Vagina (tissue), 2 donors: ENCODE measurements at regions not wholly inside any gene's neighbourhood (a gene's known extent, or its start where the extent isn't known, plus 50 kb on each side); places are given as distances from the start of the nearest gene placed in this dataset.
"Not testable (repeated sequence)": the region's sequence is repeated elsewhere in the genome, so short reads cannot be mapped to it uniquely, and the experiment has no call there.

Source experiments
- POLR2A ChIP-seq, 2 donors: fragments of 450-650 bp; IDR thresholded peaks; one replicate each; pipeline ENCODE4 v1.6.1; 2017; ENCODE audit warnings: antibody characterized with exemption in 2 of 2, mild to moderate bottlenecking in 2 of 2, moderate library complexity in 2 of 2
- POLR2AphosphoS5 ChIP-seq, 2 donors: sonication (generic); formaldehyde crosslinking; IDR thresholded peaks; one replicate each; pipeline ENCODE4 v1.9.0; 2017; ENCODE audit warnings: antibody characterized with exemption in 2 of 2, mild to moderate bottlenecking in 2 of 2, low read depth in 1 of 2; ENCODE audit not compliant: insufficient read depth in 1 of 2
- TF ChIP-seq, protein P1 (sequence below), 3 experiments: fragments of 450-650 bp in 2 of 3; fragments of 200-600 bp in 1 of 3; sonication (generic) in 1 of 3; IDR thresholded peaks; one replicate each; pipeline ENCODE4 v1.5.1; 2017 to 2019; ENCODE audit warnings: antibody characterized with exemption in 3 of 3, mild to moderate bottlenecking in 2 of 3, moderate library complexity in 2 of 3

- TF ChIP-seq POLR2A (IDR thresholded peaks at IDR 0.05); POLR2AphosphoS5 (IDR thresholded peaks at IDR 0.05; ENCODE audit: insufficient read depth in 1 of 2, low read depth in 1 of 2): not testable (repeated sequence)
- TF ChIP-seq, protein P1, sequence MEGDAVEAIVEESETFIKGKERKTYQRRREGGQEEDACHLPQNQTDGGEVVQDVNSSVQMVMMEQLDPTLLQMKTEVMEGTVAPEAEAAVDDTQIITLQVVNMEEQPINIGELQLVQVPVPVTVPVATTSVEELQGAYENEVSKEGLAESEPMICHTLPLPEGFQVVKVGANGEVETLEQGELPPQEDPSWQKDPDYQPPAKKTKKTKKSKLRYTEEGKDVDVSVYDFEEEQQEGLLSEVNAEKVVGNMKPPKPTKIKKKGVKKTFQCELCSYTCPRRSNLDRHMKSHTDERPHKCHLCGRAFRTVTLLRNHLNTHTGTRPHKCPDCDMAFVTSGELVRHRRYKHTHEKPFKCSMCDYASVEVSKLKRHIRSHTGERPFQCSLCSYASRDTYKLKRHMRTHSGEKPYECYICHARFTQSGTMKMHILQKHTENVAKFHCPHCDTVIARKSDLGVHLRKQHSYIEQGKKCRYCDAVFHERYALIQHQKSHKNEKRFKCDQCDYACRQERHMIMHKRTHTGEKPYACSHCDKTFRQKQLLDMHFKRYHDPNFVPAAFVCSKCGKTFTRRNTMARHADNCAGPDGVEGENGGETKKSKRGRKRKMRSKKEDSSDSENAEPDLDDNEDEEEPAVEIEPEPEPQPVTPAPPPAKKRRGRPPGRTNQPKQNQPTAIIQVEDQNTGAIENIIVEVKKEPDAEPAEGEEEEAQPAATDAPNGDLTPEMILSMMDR (IDR thresholded peaks at IDR 0.05): not testable (repeated sequence)
Observed at GRCh38 chr10:57551774-57552173, 715.9 kb downstream of the IPMK start.
